Panc1 (cell line): ENCODE measurements at regions not wholly inside any gene's neighbourhood (a gene's known extent, or its start where the extent isn't known, plus 50 kb on each side); places are given as distances from the start of the nearest gene placed in this dataset.

Experiments
- ATAC-seq: fragments of 200-7000 bp; cut with Tn5 transposase; 2 replicates; pipeline ENCODE4 v1.9.1; 2020; ENCODE audit warnings: mild to moderate bottlenecking, moderate library complexity
- BruUV-seq: library from RNA; stranded (reverse); fragments of 400-500 nt; replicated peaks from 2 replicates; lab custom pipeline; 2021; lab: Mats Ljungman, UMichigan
- CTCF ChIA-PET: fragments of 300-600 bp; sonication (Branson Sonifier 250); formaldehyde crosslinking; loops from one replicate; lab custom pipeline; 2022; ENCODE audit warnings: antibody characterized with exemption; lab: Charles Lee
- POLR2A ChIA-PET: fragments of 300-600 bp; sonication (Branson Sonifier 250); formaldehyde crosslinking; loops from one replicate; lab custom pipeline; 2022; ENCODE audit warnings: antibody characterized with exemption; lab: Charles Lee
- DNase-seq: peaks from one replicate; pipeline ENCODE4 v3.0.0-alpha.2; 2010; ENCODE audit warnings: low read depth, low spot score
- H3K27ac ChIP-seq: 2 replicates; pipeline ENCODE4 v1.5.1; 2011; ENCODE audit warnings: mild to moderate bottlenecking, low read length, inconsistent platforms
- H3K27me3 ChIP-seq: fragments of 200-500 bp; sonication (Bioruptor generic); 2 replicates; pipeline ENCODE4 v1.6.0; 2014; ENCODE audit warnings: low read length, inconsistent platforms; ENCODE audit not compliant: control insufficient read depth, insufficient read depth
- H3K36me3 ChIP-seq: fragments of 200-500 bp; sonication (Bioruptor generic); 2 replicates; pipeline ENCODE4 v1.5.1; 2014; ENCODE audit warnings: inconsistent platforms, mild to moderate bottlenecking, low read length, moderate library complexity; ENCODE audit not compliant: control insufficient read depth, insufficient read depth
- H3K4me1 ChIP-seq: 2 replicates; pipeline ENCODE4 v1.5.1; 2011; ENCODE audit warnings: inconsistent platforms, mild to moderate bottlenecking, low read length, moderate library complexity; ENCODE audit not compliant: control insufficient read depth, insufficient read depth
- H3K4me3 ChIP-seq, 2 experiments: 2 replicates each; pipeline ENCODE4 v1.5.1; 2011 to 2012; ENCODE audit warnings: low read depth in 2 of 2, low read length in 2 of 2, mild to moderate bottlenecking in 2 of 2, inconsistent platforms in 1 of 2, moderate library complexity in 1 of 2
- H3K9me3 ChIP-seq: fragments of 200-500 bp; sonication (Bioruptor generic); 2 replicates; pipeline ENCODE4 v1.5.1; 2014; ENCODE audit warnings: low read depth, mild to moderate bottlenecking, inconsistent platforms, low read length, moderate library complexity; ENCODE audit not compliant: control insufficient read depth, insufficient read depth
- POLR2AphosphoS5 ChIP-seq: IDR thresholded peaks from 2 replicates; pipeline ENCODE4 v1.6.1; 2012; ENCODE audit warnings: mild to moderate bottlenecking, low read depth, low read length, moderate library complexity
- REST ChIP-seq, 2 experiments: IDR thresholded peaks; 2 replicates each; pipeline ENCODE4 v1.6.1; 2011 to 2012; ENCODE audit warnings: low read depth in 2 of 2, control low read depth in 1 of 2, low read length in 1 of 2, mild to moderate bottlenecking in 1 of 2, moderate library complexity in 1 of 2; ENCODE audit not compliant: insufficient read depth in 1 of 2
- SIN3A ChIP-seq: IDR thresholded peaks from 2 replicates; pipeline ENCODE4 v1.6.1; 2012; ENCODE audit warnings: low read depth, mild to moderate bottlenecking, low read length, moderate library complexity, borderline replicate concordance; ENCODE audit not compliant: insufficient read depth
- TCF7L2 ChIP-seq: IDR thresholded peaks from 2 replicates; pipeline ENCODE4 v1.6.1; 2011; ENCODE audit warnings: mild to moderate bottlenecking, low read depth, low read length, inconsistent platforms
- in situ Hi-C: cut with HindIII; loops from 2 replicates; pipeline ENCODE4 v1.10.0; 2016; ENCODE audit warnings: low sequenced_read_pairs, low pct_unique_long_range_greater_than_20kb
- intact Hi-C: fragments of 100-400 bp; cut with micrococcal nuclease; formaldehyde crosslinking; loops from one replicate; pipeline ENCODE4 v1.10.0; 2022; ENCODE audit not compliant: unreplicated experiment
- TF ChIP-seq, protein P1 (sequence below): fragments of 450-650 bp; IDR thresholded peaks from 2 replicates; pipeline ENCODE4 v1.5.1; 2017; ENCODE audit warnings: mild to moderate bottlenecking

DNA sequence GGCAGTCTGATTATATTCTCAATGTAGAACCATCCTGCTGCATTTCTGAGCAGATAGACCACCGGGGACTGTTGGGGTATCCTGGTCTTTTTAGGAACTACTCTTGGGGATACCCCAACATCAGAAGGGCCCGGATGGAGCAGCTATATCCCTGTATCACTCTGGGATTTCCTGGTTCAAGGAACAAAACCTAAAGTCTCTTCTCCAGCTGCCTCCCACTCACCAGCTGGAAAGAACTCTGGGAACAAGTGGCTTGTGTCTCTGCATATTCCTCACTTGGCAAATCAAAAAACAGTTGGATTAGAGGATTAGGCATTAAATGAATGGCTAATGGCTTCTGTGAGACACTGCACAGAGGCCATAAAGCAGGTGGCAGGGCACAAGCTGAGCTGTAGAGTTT, 62.3 kb upstream of the HS3ST2 start:
- ChIA-PET POLR2A (no interaction called here), CTCF (no interaction called here)
- H3K27ac ChIP-seq = no peak overlapping the region
- no peaks in the 10 kb centered on the region for H3K36me3 ChIP-seq
- no TSS peak for BruUV-seq
- H3K9me3 ChIP-seq = no peaks in the 10 kb centered on the region
- TF ChIP-seq TCF7L2 (no peak), POLR2AphosphoS5 (no peak), SIN3A (no peak), REST (IDR thresholded peaks at IDR 0.05; ENCODE audit: insufficient read depth in 1 of 2, low read depth in 2 of 2, low read length in 1 of 2) (no peak)
- TF ChIP-seq, protein P1, sequence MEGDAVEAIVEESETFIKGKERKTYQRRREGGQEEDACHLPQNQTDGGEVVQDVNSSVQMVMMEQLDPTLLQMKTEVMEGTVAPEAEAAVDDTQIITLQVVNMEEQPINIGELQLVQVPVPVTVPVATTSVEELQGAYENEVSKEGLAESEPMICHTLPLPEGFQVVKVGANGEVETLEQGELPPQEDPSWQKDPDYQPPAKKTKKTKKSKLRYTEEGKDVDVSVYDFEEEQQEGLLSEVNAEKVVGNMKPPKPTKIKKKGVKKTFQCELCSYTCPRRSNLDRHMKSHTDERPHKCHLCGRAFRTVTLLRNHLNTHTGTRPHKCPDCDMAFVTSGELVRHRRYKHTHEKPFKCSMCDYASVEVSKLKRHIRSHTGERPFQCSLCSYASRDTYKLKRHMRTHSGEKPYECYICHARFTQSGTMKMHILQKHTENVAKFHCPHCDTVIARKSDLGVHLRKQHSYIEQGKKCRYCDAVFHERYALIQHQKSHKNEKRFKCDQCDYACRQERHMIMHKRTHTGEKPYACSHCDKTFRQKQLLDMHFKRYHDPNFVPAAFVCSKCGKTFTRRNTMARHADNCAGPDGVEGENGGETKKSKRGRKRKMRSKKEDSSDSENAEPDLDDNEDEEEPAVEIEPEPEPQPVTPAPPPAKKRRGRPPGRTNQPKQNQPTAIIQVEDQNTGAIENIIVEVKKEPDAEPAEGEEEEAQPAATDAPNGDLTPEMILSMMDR = no peak
- no peak for DNase-seq
- no peaks in the 10 kb centered on the region for H3K4me1 ChIP-seq
- in situ Hi-C loops (no loop called here), intact Hi-C loops (no loop called here)
- no peak for ATAC-seq
- H3K4me3 ChIP-seq = no peak overlapping the region
- H3K27me3 ChIP-seq = peaks cover 5% of the 10 kb centered on the region; the same call in 1 of the 2 replicates

GRCh38 chr16:22753451-22753850, 60.5 kb upstream of the HS3ST2 start:
- ATAC-seq = no peak
- CTCF ChIA-PET = no interaction called here
- no peak overlapping the region for H3K27ac ChIP-seq

More at GRCh38 chr16:22753451-22753850, 60.5 kb upstream of the HS3ST2 start:
- POLR2A ChIA-PET = no interaction called here
- no peak for DNase-seq
- Histone ChIP-seq H3K4me3 (no peak overlapping the region), H3K9me3 (no peaks in the 10 kb centered on the region), H3K36me3 (no peaks in the 10 kb centered on the region), H3K4me1 (no peaks in the 10 kb centered on the region), H3K27me3 (peaks cover 5% of the 10 kb centered on the region; the same call in 1 of the 2 replicates)
- intact Hi-C loops (no loop called here), in situ Hi-C loops (no loop called here)
- BruUV-seq = no TSS peak
- TF ChIP-seq REST (IDR thresholded peaks at IDR 0.05; ENCODE audit: insufficient read depth in 1 of 2, low read depth in 2 of 2, low read length in 1 of 2) (no peak), SIN3A (no peak), POLR2AphosphoS5 (no peak), TCF7L2 (no peak)
- TF ChIP-seq, protein P1 = no peak
